Astrocyte (in vitro differentiated cells and primary cell): ENCODE measurements at regions not wholly inside any gene's neighbourhood (a gene's known extent, or its start where the extent isn't known, plus 50 kb on each side); places are given as distances from the start of the nearest gene placed in this dataset.

Experiments
- DNase-seq: peaks from one replicate; pipeline ENCODE4 v3.0.0-alpha.2; 2010; ENCODE audit warnings: low read depth
- FAIRE-seq: peaks from 2 replicates; lab custom pipeline; 2011; peaks lifted over from hg19 to GRCh38; lab: Jason Lieb, UNC
- H2AFZ ChIP-seq: 2 replicates; pipeline ENCODE4 v1.6.0; 2012; ENCODE audit warnings: low read depth, low read length, inconsistent platforms
- H3K27ac ChIP-seq: 2 replicates; pipeline ENCODE4 v1.5.1; 2011; ENCODE audit warnings: low read depth, low read length, inconsistent platforms
- H3K27me3 ChIP-seq: 2 replicates; pipeline ENCODE4 v1.6.0; 2011; ENCODE audit warnings: low read length, inconsistent platforms; ENCODE audit not compliant: insufficient read depth
- H3K36me3 ChIP-seq: 2 replicates; pipeline ENCODE4 v1.5.1; 2011; ENCODE audit warnings: low read length, inconsistent platforms; ENCODE audit not compliant: insufficient read depth
- H3K4me1 ChIP-seq: 2 replicates; pipeline ENCODE4 v1.5.1; 2011; ENCODE audit warnings: low read length, inconsistent platforms; ENCODE audit not compliant: insufficient read depth
- H3K4me2 ChIP-seq: 2 replicates; pipeline ENCODE4 v1.6.0; 2012; ENCODE audit warnings: low read length, inconsistent platforms
- H3K4me3 ChIP-seq: 2 replicates; pipeline ENCODE4 v1.5.1; 2011; ENCODE audit warnings: low read depth, mild to moderate bottlenecking, low read length, inconsistent platforms; ENCODE audit not compliant: insufficient read depth
- H3K79me2 ChIP-seq: 2 replicates; pipeline ENCODE4 v1.6.0; 2012; ENCODE audit warnings: mild to moderate bottlenecking, low read length, inconsistent platforms; ENCODE audit not compliant: insufficient read depth
- H3K9ac ChIP-seq: 2 replicates; pipeline ENCODE4 v1.6.0; 2012; ENCODE audit warnings: mild to moderate bottlenecking, low read length, inconsistent platforms
- H3K9me3 ChIP-seq: 2 replicates; pipeline ENCODE4 v1.5.1; 2012; ENCODE audit warnings: low read depth, mild to moderate bottlenecking, low read length, inconsistent platforms; ENCODE audit not compliant: insufficient read depth
- H4K20me1 ChIP-seq: 2 replicates; pipeline ENCODE4 v1.6.0; 2012; ENCODE audit warnings: low read length, inconsistent platforms; ENCODE audit not compliant: insufficient read depth
- H3K27ac Mint-ChIP-seq: one replicate; pipeline ENCODE4 v1.8.0; 2021; ENCODE audit warnings: mild to moderate bottlenecking, mixed read lengths; ENCODE audit not compliant: unreplicated experiment
- H3K27me3 Mint-ChIP-seq: one replicate; pipeline ENCODE4 v1.8.0; 2021; ENCODE audit warnings: low read depth, mixed read lengths; ENCODE audit not compliant: unreplicated experiment
- H3K36me3 Mint-ChIP-seq: one replicate; pipeline ENCODE4 v1.8.0; 2021; ENCODE audit warnings: low read depth, mixed read lengths; ENCODE audit not compliant: unreplicated experiment
- H3K4me1 Mint-ChIP-seq: one replicate; pipeline ENCODE4 v1.8.0; 2021; ENCODE audit warnings: low read depth, mixed read lengths; ENCODE audit not compliant: unreplicated experiment
- H3K4me3 Mint-ChIP-seq: one replicate; pipeline ENCODE4 v1.8.0; 2021; ENCODE audit warnings: mild to moderate bottlenecking, moderate library complexity, mixed read lengths; ENCODE audit not compliant: unreplicated experiment
- H3K9me3 Mint-ChIP-seq: one replicate; pipeline ENCODE4 v1.8.0; 2021; ENCODE audit warnings: mild to moderate bottlenecking, mixed read lengths; ENCODE audit not compliant: unreplicated experiment
- CTCF ChIP-seq: IDR thresholded peaks from 2 replicates; pipeline ENCODE4 v1.5.1; 2011; ENCODE audit warnings: low read depth, mild to moderate bottlenecking, inconsistent platforms, low read length, moderate library complexity; ENCODE audit not compliant: insufficient read depth
- EZH2 ChIP-seq: IDR thresholded peaks from 2 replicates; pipeline ENCODE4 v1.6.1; 2012; ENCODE audit warnings: mild to moderate bottlenecking, low read length, inconsistent platforms; ENCODE audit not compliant: insufficient read depth

- H3K4me3 ChIP-seq, result no peak overlapping the region
- peaks cover 6% of the 10 kb centered on the region for H3K9me3 Mint-ChIP-seq
- no peak overlapping the region for H3K9ac ChIP-seq
- H3K36me3 ChIP-seq, result no peaks in the 10 kb centered on the region
- no peak overlapping the region for H3K4me2 ChIP-seq
- H3K36me3 Mint-ChIP-seq, result no peaks in the 10 kb centered on the region
- no peaks in the 10 kb centered on the region for H4K20me1 ChIP-seq
- H3K27ac ChIP-seq, result no peak overlapping the region
- H2AFZ ChIP-seq, result no peak overlapping the region
- TF ChIP-seq EZH2, result no peak
- no peak for TF ChIP-seq CTCF
- no peaks in the 10 kb centered on the region for H3K4me1 ChIP-seq
- no peak for FAIRE-seq
- no peak for DNase-seq
- H3K4me1 Mint-ChIP-seq, result no peaks in the 10 kb centered on the region
- H3K27me3 Mint-ChIP-seq, result no peaks in the 10 kb centered on the region
- H3K9me3 ChIP-seq, result no peaks in the 10 kb centered on the region
- H3K27ac Mint-ChIP-seq, result no peak overlapping the region
- H3K27me3 ChIP-seq, result no peaks in the 10 kb centered on the region
- no peak overlapping the region for H3K4me3 Mint-ChIP-seq
- H3K79me2 ChIP-seq, result no peaks in the 10 kb centered on the region
Measured at GRCh38 chr18:72412927-72413326, 131.2 kb downstream of the CBLN2 start.

DNA sequence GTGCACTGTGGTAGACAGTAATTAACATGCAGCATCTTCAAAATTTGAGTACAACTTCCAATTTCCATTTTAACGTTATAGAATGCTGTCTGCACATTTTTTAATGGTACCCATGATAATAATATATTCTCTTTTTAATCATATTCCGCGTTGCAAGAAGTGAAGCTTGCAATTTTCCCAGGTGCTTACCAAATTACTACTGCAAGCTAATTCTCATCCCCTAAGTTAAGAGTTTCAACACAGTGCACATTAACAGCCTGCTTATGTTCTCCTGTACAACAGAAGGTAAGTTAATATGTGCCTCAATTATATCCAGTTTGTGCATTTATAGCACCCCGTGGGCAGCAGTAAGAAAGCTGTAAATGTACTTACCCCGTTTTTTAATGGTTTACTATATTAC is 132.9 kb downstream of the CBLN2 start:
- H2AFZ ChIP-seq, result no peak overlapping the region
- no peak overlapping the region for H3K4me2 ChIP-seq
- H3K9me3 ChIP-seq, result no peaks in the 10 kb centered on the region
- no peaks in the 10 kb centered on the region for H4K20me1 ChIP-seq
- H3K27ac ChIP-seq, result no peak overlapping the region
- no peak overlapping the region for H3K9ac ChIP-seq
- no peaks in the 10 kb centered on the region for H3K79me2 ChIP-seq
- DNase-seq (no peak), FAIRE-seq (no peak)
- no peaks in the 10 kb centered on the region for H3K36me3 ChIP-seq
- Mint-ChIP-seq H3K4me3 (no peak overlapping the region), H3K36me3 (no peaks in the 10 kb centered on the region), H3K9me3 (peaks cover 6% of the 10 kb centered on the region), H3K27me3 (no peaks in the 10 kb centered on the region), H3K27ac (no peak overlapping the region), H3K4me1 (no peaks in the 10 kb centered on the region)
- no peak overlapping the region for H3K4me3 ChIP-seq
- no peak for TF ChIP-seq CTCF
- no peak for TF ChIP-seq EZH2
- no peaks in the 10 kb centered on the region for H3K4me1 ChIP-seq
- H3K27me3 ChIP-seq, result no peaks in the 10 kb centered on the region

- H3K9ac ChIP-seq, result no peak overlapping the region
- no peak overlapping the region for H3K4me2 ChIP-seq
- no peaks in the 10 kb centered on the region for H4K20me1 ChIP-seq
- TF ChIP-seq EZH2, result no peak
- no peak for TF ChIP-seq CTCF
- H3K36me3 ChIP-seq, result no peaks in the 10 kb centered on the region
- no peaks in the 10 kb centered on the region for H3K27me3 Mint-ChIP-seq
- H3K4me1 Mint-ChIP-seq, result no peaks in the 10 kb centered on the region
- peaks cover 6% of the 10 kb centered on the region for H3K9me3 Mint-ChIP-seq
- H2AFZ ChIP-seq, result no peak overlapping the region
- H3K4me1 ChIP-seq, result no peaks in the 10 kb centered on the region
- H3K9me3 ChIP-seq, result no peaks in the 10 kb centered on the region
- no peak for FAIRE-seq
- peak; percentile 29 for DNase-seq
- H3K36me3 Mint-ChIP-seq, result no peaks in the 10 kb centered on the region
- H3K4me3 ChIP-seq, result no peak overlapping the region
- no peak overlapping the region for H3K27ac ChIP-seq
- H3K4me3 Mint-ChIP-seq, result no peak overlapping the region
- no peaks in the 10 kb centered on the region for H3K27me3 ChIP-seq
- no peaks in the 10 kb centered on the region for H3K79me2 ChIP-seq
- H3K27ac Mint-ChIP-seq, result no peak overlapping the region
Measured at GRCh38 chr18:72410399-72410798, 133.7 kb downstream of the CBLN2 start.
